H9 (cell line): ENCODE measurements at regions not wholly inside any gene's neighbourhood (a gene's known extent, or its start where the extent isn't known, plus 50 kb on each side); places are given as distances from the start of the nearest gene placed in this dataset.

ENCODE experiments used
- DNase-seq: peaks from one replicate; pipeline ENCODE4 v3.0.0-alpha.2; 2017
- H2AFZ ChIP-seq: one replicate; pipeline ENCODE4 v1.6.1; 2013; ENCODE audit warnings: mild to moderate bottlenecking, low read length, control low read depth, moderate library complexity
- H2AK5ac ChIP-seq: 2 replicates; pipeline ENCODE4 v1.6.1; 2013; ENCODE audit warnings: low read length, control low read depth, mixed read lengths; ENCODE audit not compliant: insufficient read length
- H2BK120ac ChIP-seq: one replicate; pipeline ENCODE4 v1.6.1; 2013; ENCODE audit warnings: low read depth, mild to moderate bottlenecking, low read length, control low read depth, inconsistent platforms; ENCODE audit not compliant: poor library complexity, severe bottlenecking
- H2BK12ac ChIP-seq: 2 replicates; pipeline ENCODE4 v1.6.1; 2013; ENCODE audit warnings: low read length, control low read depth, mixed read lengths, low read depth; ENCODE audit not compliant: insufficient read length
- H2BK15ac ChIP-seq: 2 replicates; pipeline ENCODE4 v1.6.1; 2013; ENCODE audit warnings: low read depth, low read length, control low read depth
- H2BK20ac ChIP-seq: one replicate; pipeline ENCODE4 v1.6.1; 2013; ENCODE audit warnings: low read depth, mild to moderate bottlenecking, low read length, control low read depth, inconsistent platforms; ENCODE audit not compliant: poor library complexity, severe bottlenecking
- H2BK5ac ChIP-seq: 2 replicates; pipeline ENCODE4 v1.6.1; 2013; ENCODE audit warnings: low read length, control low read depth, mixed read lengths; ENCODE audit not compliant: insufficient read length
- H3K14ac ChIP-seq: 2 replicates; pipeline ENCODE4 v1.6.1; 2013; ENCODE audit warnings: low read length, control low read depth; ENCODE audit not compliant: insufficient read depth
- H3K18ac ChIP-seq: 2 replicates; pipeline ENCODE4 v1.6.1; 2013; ENCODE audit warnings: low read depth, mild to moderate bottlenecking, mixed read lengths, low read length, control low read depth; ENCODE audit not compliant: insufficient read length
- H3K23ac ChIP-seq: 2 replicates; pipeline ENCODE4 v1.6.1; 2013; ENCODE audit warnings: low read length, control low read depth, mixed read lengths, low read depth; ENCODE audit not compliant: insufficient read length
- H3K23me2 ChIP-seq: 2 replicates; pipeline ENCODE4 v1.6.1; 2013; ENCODE audit warnings: low read depth, mild to moderate bottlenecking, mixed read lengths, low read length, control low read depth; ENCODE audit not compliant: insufficient read length, poor library complexity, severe bottlenecking
- H3K27ac ChIP-seq: 2 replicates; pipeline ENCODE4 v1.5.1; 2013; ENCODE audit warnings: low read length, control low read depth, mixed read lengths, low read depth; ENCODE audit not compliant: insufficient read length
- H3K27me3 ChIP-seq: 2 replicates; pipeline ENCODE4 v1.6.1; 2013; ENCODE audit warnings: low read length, control low read depth, inconsistent platforms; ENCODE audit not compliant: insufficient read depth
- H3K4ac ChIP-seq: 2 replicates; pipeline ENCODE4 v1.6.1; 2013; ENCODE audit warnings: low read depth, mild to moderate bottlenecking, control low read depth, inconsistent platforms, low read length, moderate library complexity
- H3K4me1 ChIP-seq: 2 replicates; pipeline ENCODE4 v1.6.1; 2013; ENCODE audit warnings: low read length, control low read depth, inconsistent platforms; ENCODE audit not compliant: insufficient read depth
- H3K4me2 ChIP-seq: 2 replicates; pipeline ENCODE4 v1.6.1; 2013; ENCODE audit warnings: low read length, control low read depth, mixed read lengths; ENCODE audit not compliant: insufficient read length, insufficient read depth
- H3K56ac ChIP-seq: 2 replicates; pipeline ENCODE4 v1.6.1; 2013; ENCODE audit warnings: low read depth, mild to moderate bottlenecking, mixed read lengths, low read length, control low read depth; ENCODE audit not compliant: insufficient read length
- H3K79me1 ChIP-seq: 2 replicates; pipeline ENCODE4 v1.6.1; 2013; ENCODE audit warnings: low read depth, mild to moderate bottlenecking, moderate library complexity, low read length, control low read depth, inconsistent platforms; ENCODE audit not compliant: insufficient read depth, poor library complexity, severe bottlenecking
- H3K79me2 ChIP-seq: 2 replicates; pipeline ENCODE4 v1.6.1; 2013; ENCODE audit warnings: low read length, control low read depth, inconsistent platforms; ENCODE audit not compliant: insufficient read depth
- H3K9ac ChIP-seq: 2 replicates; pipeline ENCODE4 v1.6.1; 2013; ENCODE audit warnings: low read length, control low read depth, mixed read lengths; ENCODE audit not compliant: insufficient read length; ENCODE audit errors: extremely low read depth
- H3K9me3 ChIP-seq: one replicate; pipeline ENCODE4 v1.6.1; 2013; ENCODE audit warnings: low read depth, low read length, inconsistent platforms; ENCODE audit not compliant: control insufficient read depth
- H3T11ph ChIP-seq: one replicate; pipeline ENCODE4 v1.6.1; 2013; ENCODE audit warnings: mild to moderate bottlenecking, low read length, control low read depth, inconsistent platforms
- H4K20me1 ChIP-seq: one replicate; pipeline ENCODE4 v1.6.1; 2013; ENCODE audit not compliant: control insufficient read depth, insufficient read length, insufficient read depth
- H4K5ac ChIP-seq: 2 replicates; pipeline ENCODE4 v1.6.1; 2013; ENCODE audit warnings: low read depth, mild to moderate bottlenecking, mixed read lengths, low read length, control low read depth; ENCODE audit not compliant: insufficient read length
- H4K8ac ChIP-seq: replicated peaks from 2 replicates; pipeline ENCODE4 v1.6.1; 2013; ENCODE audit warnings: low read length, control low read depth, mixed read lengths, low read depth; ENCODE audit not compliant: insufficient read length
- H4K91ac ChIP-seq: 2 replicates; pipeline ENCODE4 v1.6.1; 2013; ENCODE audit warnings: low read depth, mild to moderate bottlenecking, moderate library complexity, mixed read lengths, low read length, control low read depth; ENCODE audit not compliant: insufficient read length
- H3K27ac Mint-ChIP-seq, 3 experiments: 2 replicates in 2 of 3; 3 replicates in 1 of 3; pipeline ENCODE4 v1.8.0; 2020 to 2021; ENCODE audit warnings: mixed read lengths in 3 of 3, mild to moderate bottlenecking in 1 of 3, moderate library complexity in 1 of 3
- H3K27me3 Mint-ChIP-seq: 2 replicates; pipeline ENCODE4 v1.8.0; 2021; ENCODE audit warnings: low read depth, mild to moderate bottlenecking, moderate library complexity, mixed read lengths
- H3K36me3 Mint-ChIP-seq, 3 experiments: 2 replicates in 2 of 3; 3 replicates in 1 of 3; pipeline ENCODE4 v1.8.0; 2020 to 2021; ENCODE audit warnings: low read depth in 3 of 3, mixed read lengths in 3 of 3; ENCODE audit not compliant: insufficient read depth in 1 of 3
- H3K4me1 Mint-ChIP-seq, 2 experiments: 2 replicates each; pipeline ENCODE4 v1.8.0; 2020; ENCODE audit warnings: mixed read lengths in 2 of 2
- H3K4me3 Mint-ChIP-seq, 2 experiments: 2 replicates in 1 of 2; 3 replicates in 1 of 2; pipeline ENCODE4 v1.8.0; 2020 to 2021; ENCODE audit warnings: mild to moderate bottlenecking in 2 of 2, mixed read lengths in 2 of 2, moderate library complexity in 1 of 2
- H3K9me3 Mint-ChIP-seq, 2 experiments: 2 replicates in 1 of 2; 3 replicates in 1 of 2; pipeline ENCODE4 v1.8.0; 2020; ENCODE audit warnings: mild to moderate bottlenecking in 2 of 2, mixed read lengths in 2 of 2, moderate library complexity in 1 of 2
- CTCF ChIP-seq: fragments of 200-600 bp; sonication (generic); conservative IDR thresholded peaks from 3 replicates; pipeline ENCODE4 v1.8.0; 2021; ENCODE audit warnings: antibody characterized with exemption, mild to moderate bottlenecking
- WGBS: extraction: QIAGEN DNeasy Blood & Tissue Kit; methylation state at CpG from one replicate; pipeline ENCODE4 v1.1.7; 2013; ENCODE audit warnings: missing lambda C conversion rate, low lambda C conversion rate, mixed read lengths; ENCODE audit not compliant: insufficient read length; ENCODE audit errors: extremely low coverage; 5-methylcytosine and 5-hydroxymethylcytosine counted together

GRCh38 chr1:244165701-244166100 lies 114.6 kb downstream of the ZBTB18 start:
- Histone ChIP-seq H3K4ac (no peak overlapping the region), H4K91ac (no peak overlapping the region), H3K9me3 (no peaks in the 10 kb centered on the region), H3K18ac (no peak overlapping the region), H2BK15ac (no peak overlapping the region), H3K27ac (no peak overlapping the region), H4K8ac (no peak overlapping the region), H2BK12ac (no peak overlapping the region), H3T11ph (no peak overlapping the region), H3K79me2 (no peaks in the 10 kb centered on the region), H3K4me2 (no peak overlapping the region), H4K20me1 (no peaks in the 10 kb centered on the region), H2BK5ac (no peak overlapping the region), H3K23ac (no peak overlapping the region), H3K9ac (no peak overlapping the region), H2BK120ac (no peak overlapping the region), H3K14ac (no peak overlapping the region), H3K4me1 (peaks cover 16% of the 10 kb centered on the region; the same call in 1 of the 2 replicates), H2BK20ac (no peak overlapping the region), H3K56ac (no peak overlapping the region), H2AFZ (no peak overlapping the region), H2AK5ac (no peak overlapping the region), H4K5ac (no peak overlapping the region), H3K27me3 (no peaks in the 10 kb centered on the region), H3K79me1 (no peaks in the 10 kb centered on the region), H3K23me2 (no peaks in the 10 kb centered on the region)
- H3K36me3 Mint-ChIP-seq = peaks cover 0 to 5% (median 0%) of the 10 kb centered on the region in 3 experiments; a peak in 1 of 7 replicates
- no peak for DNase-seq
- no peak overlapping the region for H3K4me3 Mint-ChIP-seq
- no peaks in the 10 kb centered on the region for H3K9me3 Mint-ChIP-seq
- H3K27ac Mint-ChIP-seq = no peak overlapping the region
- peaks cover 12% of the 10 kb centered on the region in 2 experiments for H3K4me1 Mint-ChIP-seq
- TF ChIP-seq CTCF = no peak
- H3K27me3 Mint-ChIP-seq = no peaks in the 10 kb centered on the region
- WGBS = no CpG with 5 or more reads among the region's 2 CpGs
